GM18909 (cell line): ENCODE measurements at regions not wholly inside any gene's neighbourhood (a gene's known extent, or its start where the extent isn't known, plus 50 kb on each side); places are given as distances from the start of the nearest gene placed in this dataset.
"Not testable (repeated sequence)": the region's sequence is repeated elsewhere in the genome, so short reads cannot be mapped to it uniquely, and the experiment has no call there.

ENCODE experiments used
- ATAC-seq: cut with Tn5 transposase; IDR thresholded peaks from one replicate; pipeline ENCODE4 v1.9.1; 2021; ENCODE audit warnings: mild to moderate bottlenecking; ENCODE audit not compliant: unreplicated experiment, poor library complexity

DNA sequence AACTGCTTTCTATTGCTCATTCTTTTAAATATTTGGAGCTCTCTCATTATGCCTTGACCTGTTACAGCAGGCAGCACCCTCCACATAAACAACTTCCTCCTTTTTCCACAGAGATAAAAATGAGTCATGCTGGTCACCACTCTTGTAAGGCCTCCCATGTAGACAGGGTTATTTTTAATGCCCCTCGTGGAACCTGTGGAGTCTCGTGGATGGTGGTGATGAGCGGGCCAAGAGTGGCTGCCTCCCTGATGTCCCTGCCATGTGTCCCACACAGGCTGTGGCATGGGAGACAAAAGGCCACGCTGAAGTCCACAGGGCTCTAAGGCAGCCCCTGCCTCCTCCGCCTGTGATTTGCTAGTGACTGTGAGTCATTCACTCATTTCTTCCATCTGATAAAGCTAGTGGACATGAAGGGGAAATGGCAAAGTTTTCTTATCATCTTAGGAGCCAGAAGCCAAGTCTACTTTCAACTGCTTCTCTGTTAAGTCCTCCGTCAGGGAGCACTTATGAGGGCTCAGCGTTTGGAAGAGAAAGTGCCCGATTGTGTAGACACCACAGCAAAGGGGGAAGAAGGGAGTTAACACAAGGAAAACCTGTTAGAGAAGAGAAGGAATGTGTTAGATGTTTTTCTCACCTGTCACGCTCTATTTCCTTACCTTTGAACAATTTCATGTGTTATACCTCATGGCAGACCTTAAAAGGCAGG lies 121.6 kb upstream of the FAT1 start:
- ATAC-seq, result no peak

- ATAC-seq, result no peak
Measured at GRCh38 chr4:186846426-186846825, 122.8 kb upstream of the FAT1 start.

DNA sequence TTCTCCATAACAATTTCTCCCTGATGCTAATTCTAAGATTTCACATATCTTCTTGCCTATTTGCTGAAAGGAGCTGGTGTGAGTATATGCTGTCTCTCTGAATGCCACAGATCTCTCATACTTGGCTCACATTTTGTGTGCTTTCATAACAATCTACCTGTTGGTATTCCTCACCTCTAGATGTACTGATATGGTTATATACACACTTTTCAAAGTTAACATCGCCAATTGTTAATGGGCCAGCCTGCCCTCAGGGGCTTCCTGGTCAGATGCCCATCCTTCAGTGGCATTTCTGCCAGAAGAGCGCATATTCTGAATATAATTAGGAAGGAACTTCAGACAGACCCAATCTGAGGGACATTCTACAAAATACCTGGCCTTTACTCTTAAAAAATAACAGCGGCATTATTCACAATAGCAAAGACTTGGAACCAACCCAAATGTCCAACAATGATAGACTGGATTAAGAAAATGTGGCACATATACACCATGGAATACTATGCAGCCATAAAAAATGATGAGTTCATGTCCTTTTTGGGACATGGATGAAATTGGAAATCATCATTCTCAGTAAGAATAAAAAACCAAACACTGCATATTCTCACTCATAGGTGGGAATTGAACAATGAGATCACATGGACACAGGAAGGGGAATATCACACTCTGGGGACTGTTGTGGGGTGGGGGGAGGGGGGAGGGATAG lies 123.9 kb upstream of the FAT1 start:
- ATAC-seq, result not testable (repeated sequence)

DNA sequence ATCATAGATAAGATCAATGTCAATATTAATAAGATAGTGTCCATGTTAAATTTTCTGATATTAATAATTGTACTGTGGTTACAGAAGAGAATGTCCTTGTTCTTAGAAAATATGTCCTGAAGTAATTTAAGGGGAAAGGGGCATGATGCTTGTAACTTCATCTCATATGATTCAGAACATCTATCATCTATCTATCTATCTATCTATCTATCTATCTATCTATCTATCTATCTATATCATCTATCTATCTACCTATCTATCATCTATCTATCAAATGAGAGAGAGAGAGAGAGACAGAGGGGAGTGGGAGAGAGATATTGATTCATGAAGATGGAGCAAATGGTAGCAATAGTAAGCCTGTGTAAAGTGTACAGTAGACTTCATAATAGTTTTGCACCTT lies 124.8 kb upstream of the FAT1 start:
- ATAC-seq, result no peak

DNA sequence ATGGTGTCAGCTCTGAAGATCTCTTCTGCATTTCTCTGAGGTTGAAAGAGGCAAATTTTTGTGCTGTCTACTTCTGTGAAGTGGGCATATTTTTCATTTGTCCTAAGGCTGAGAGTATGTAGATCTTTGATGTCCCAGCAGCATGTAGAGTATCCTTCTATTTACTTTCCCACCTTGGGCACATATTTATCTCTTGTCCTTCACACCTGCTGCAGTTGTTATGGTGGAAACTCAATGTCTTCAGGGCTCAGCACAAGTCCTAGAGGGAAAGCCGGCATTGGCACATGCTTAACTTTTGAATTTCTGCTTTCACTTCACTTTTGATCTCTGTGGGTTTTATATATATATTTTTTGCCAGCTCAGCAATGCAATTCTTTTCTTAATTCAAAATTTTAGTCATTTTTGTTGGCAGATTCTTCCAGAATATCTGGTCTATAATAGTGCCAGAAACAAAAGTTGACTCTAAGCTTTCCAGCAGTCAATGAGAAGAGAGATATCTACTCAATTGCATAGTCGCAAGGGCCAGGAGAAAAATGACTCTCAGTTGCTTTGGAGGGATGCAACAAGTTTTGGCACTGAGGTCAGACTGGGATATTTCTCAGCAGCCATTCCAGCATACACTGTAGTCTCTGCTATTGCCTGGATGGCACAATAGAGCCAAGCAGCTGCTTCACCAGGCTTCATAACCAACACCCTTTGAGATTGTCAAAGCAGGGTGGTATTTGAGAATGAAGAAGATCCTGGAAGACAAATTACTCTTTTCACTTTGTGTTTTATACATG lies 127.8 kb upstream of the FAT1 start:
- ATAC-seq, result no peak

GRCh38 chr4:186852073-186852420 lies 128.4 kb upstream of the FAT1 start:
- no peak for ATAC-seq

DNA sequence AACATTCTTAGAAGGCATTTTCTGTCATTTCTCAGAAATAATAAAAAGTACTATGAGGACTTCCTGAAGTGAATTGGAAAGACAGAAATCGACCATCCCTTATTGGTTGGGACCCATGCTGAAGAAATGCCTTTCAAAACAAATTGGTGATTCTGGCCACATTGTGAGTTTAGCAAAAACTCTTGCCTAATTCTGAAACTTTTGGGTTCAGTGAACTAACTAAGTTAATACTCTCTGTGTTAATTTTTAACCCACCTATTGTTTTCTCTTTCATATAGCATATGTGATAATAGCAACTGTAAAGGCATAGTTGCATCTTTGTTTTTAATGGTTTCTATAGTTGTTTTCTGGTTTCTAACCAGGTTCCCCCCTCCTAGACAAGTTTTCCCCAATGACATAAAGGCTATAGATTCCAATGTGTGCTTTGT lies 129.3 kb upstream of the FAT1 start:
- ATAC-seq, result peak; percentile 81

DNA sequence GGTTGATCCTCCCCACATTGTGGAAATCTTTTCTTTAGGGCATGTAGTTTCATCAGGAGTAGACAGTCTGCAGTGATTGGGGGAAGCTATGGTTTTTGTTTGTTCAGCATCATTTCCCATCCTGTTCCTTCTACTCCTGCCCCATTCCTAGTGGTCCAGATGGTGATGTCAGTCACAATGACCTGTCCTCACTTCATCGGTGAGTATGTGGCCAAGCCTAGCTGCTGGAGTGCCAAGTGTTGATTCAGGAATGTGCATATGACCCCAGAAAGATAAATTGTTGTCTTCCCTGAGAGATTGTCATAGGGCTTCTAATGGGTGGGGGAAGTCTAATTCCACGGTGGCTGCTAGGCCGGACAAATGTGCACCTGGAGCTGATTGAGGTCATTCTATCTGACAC lies 130.6 kb upstream of the FAT1 start:
- no peak for ATAC-seq

- ATAC-seq, result no peak
Measured at GRCh38 chr4:186855111-186855510, 131.5 kb upstream of the FAT1 start.

DNA sequence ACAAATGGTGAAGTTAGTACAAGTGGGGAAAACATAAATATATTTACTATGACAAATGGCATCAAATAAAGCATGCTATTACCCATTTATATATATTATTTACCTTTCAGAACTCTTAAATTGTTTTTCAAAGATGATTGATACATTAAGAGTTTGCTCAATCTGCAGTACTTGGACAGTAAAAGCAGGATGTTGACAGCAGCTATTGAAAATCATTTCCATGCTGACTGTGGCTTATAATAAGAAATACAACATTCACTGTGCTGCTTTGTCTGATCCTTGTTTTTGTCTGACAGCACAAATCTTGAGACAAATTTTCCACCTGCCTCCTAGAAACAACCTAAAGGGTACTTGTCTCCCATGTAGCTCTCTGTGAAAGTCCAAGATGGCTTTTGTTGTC lies 134.1 kb upstream of the FAT1 start:
- ATAC-seq, result no peak

DNA sequence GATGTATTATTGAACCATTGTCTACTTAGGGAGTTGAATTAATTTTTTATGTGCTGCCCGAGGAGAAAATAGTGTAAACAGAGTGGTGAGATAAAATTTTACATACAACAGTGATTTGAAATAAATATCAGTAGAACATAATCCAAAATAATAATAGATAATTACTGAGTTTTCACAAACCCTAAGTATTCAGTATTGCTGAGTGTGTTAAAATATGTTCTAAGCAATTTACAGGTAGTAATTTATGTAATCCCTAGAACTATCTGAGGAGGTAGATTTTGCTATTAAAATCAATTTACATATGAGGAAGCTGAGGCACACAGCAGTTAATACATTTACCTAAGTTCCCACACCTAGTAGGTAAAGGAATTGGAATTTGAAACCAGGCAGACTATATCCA lies 134.7 kb upstream of the FAT1 start:
- ATAC-seq, result no peak

- no peak for ATAC-seq
Measured at GRCh38 chr4:186859420-186859819, 135.8 kb upstream of the FAT1 start.

DNA sequence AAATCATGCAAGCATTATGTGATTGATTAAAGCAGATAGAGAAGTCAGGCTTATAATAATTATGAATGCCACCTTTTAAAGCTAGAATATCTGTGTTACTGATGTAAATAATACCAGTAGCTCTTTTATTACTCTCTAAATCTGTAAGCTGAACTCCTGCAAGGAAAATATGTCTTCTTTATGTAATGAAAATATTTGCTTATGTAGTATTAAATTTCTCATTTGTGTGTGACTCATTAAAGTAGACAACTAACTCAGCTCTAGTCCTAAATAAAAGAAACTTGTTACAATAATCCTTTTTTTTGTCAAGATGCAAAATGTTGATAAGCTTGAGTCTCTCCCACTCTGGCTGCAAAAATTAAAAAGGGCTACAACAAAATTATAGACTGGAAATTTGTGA lies 137.7 kb upstream of the FAT1 start:
- ATAC-seq, result no peak

- no peak for ATAC-seq
Measured at GRCh38 chr4:186871856-186872255, 148.2 kb upstream of the FAT1 start.

DNA sequence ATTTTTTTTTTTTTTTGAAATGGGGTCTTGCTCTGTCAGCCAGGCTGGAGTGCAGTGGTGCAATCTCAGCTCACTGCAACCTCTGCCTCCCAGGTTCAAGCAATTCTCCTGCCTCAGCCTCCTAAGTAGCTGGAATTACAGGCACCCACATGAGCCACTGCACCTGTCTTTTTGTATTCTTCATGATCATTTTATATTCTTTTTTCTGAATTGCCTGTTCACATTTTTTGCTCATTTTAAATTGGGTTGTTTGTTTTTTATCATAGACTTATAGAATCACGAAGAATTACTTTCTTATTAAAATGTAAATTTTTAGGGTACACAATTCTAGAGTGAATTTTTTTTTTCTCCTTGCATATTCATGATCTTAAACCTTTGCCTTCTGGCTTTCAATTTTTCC lies 149.4 kb upstream of the FAT1 start:
- not testable (repeated sequence) for ATAC-seq

- no peak for ATAC-seq
Measured at GRCh38 chr4:186875476-186875875, 151.8 kb upstream of the FAT1 start.

DNA sequence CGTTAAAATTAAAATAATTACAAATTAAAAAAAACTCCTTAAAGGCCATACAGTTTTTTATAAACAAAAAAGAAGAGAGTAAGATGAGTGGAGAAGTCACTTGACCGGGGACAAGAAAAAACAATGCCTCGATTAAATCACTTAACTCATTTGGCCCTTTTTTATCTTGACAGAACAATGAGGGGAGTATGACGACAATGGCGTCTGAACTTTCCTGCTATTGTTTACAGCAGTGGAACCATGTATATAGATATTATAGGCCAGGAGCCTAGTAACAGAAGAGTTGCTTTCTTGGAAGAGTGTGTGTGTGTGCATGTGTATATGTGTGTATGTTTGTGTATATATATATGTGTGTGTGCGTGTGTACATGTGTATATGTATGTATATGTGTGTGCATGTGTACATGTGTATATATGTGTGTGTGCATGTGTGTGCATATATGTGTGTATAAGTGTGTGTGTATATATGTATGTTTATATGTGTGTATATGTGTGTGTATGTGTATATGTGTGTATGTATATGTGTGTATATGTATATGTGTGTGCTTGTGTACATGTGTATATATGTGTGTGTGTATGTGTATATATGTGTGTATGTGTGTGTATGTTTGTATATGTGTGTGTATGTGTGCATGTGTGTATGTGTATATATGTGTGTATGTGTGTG lies 153.4 kb upstream of the FAT1 start:
- no peak for ATAC-seq

- ATAC-seq, result no peak
Measured at GRCh38 chr4:186878203-186878776, 154.6 kb upstream of the FAT1 start.

GRCh38 chr4:186881521-186882220 lies 158.0 kb upstream of the FAT1 start:
- no peak for ATAC-seq

- no peak for ATAC-seq
Measured at GRCh38 chr4:186882293-186882692, 158.6 kb upstream of the FAT1 start.
